H9 (cell line): ENCODE measurements at regions not wholly inside any gene's neighbourhood (a gene's known extent, or its start where the extent isn't known, plus 50 kb on each side); places are given as distances from the start of the nearest gene placed in this dataset.

Experiments
- DNase-seq: peaks from one replicate; pipeline ENCODE4 v3.0.0-alpha.2; 2017
- H2AFZ ChIP-seq: one replicate; pipeline ENCODE4 v1.6.1; 2013; ENCODE audit warnings: mild to moderate bottlenecking, low read length, control low read depth, moderate library complexity
- H2AK5ac ChIP-seq: 2 replicates; pipeline ENCODE4 v1.6.1; 2013; ENCODE audit warnings: low read length, control low read depth, mixed read lengths; ENCODE audit not compliant: insufficient read length
- H2BK120ac ChIP-seq: one replicate; pipeline ENCODE4 v1.6.1; 2013; ENCODE audit warnings: low read depth, mild to moderate bottlenecking, low read length, control low read depth, inconsistent platforms; ENCODE audit not compliant: poor library complexity, severe bottlenecking
- H2BK12ac ChIP-seq: 2 replicates; pipeline ENCODE4 v1.6.1; 2013; ENCODE audit warnings: low read length, control low read depth, mixed read lengths, low read depth; ENCODE audit not compliant: insufficient read length
- H2BK15ac ChIP-seq: 2 replicates; pipeline ENCODE4 v1.6.1; 2013; ENCODE audit warnings: low read depth, low read length, control low read depth
- H2BK20ac ChIP-seq: one replicate; pipeline ENCODE4 v1.6.1; 2013; ENCODE audit warnings: low read depth, mild to moderate bottlenecking, low read length, control low read depth, inconsistent platforms; ENCODE audit not compliant: poor library complexity, severe bottlenecking
- H2BK5ac ChIP-seq: 2 replicates; pipeline ENCODE4 v1.6.1; 2013; ENCODE audit warnings: low read length, control low read depth, mixed read lengths; ENCODE audit not compliant: insufficient read length
- H3K14ac ChIP-seq: 2 replicates; pipeline ENCODE4 v1.6.1; 2013; ENCODE audit warnings: low read length, control low read depth; ENCODE audit not compliant: insufficient read depth
- H3K18ac ChIP-seq: 2 replicates; pipeline ENCODE4 v1.6.1; 2013; ENCODE audit warnings: low read depth, mild to moderate bottlenecking, mixed read lengths, low read length, control low read depth; ENCODE audit not compliant: insufficient read length
- H3K23ac ChIP-seq: 2 replicates; pipeline ENCODE4 v1.6.1; 2013; ENCODE audit warnings: low read length, control low read depth, mixed read lengths, low read depth; ENCODE audit not compliant: insufficient read length
- H3K23me2 ChIP-seq: 2 replicates; pipeline ENCODE4 v1.6.1; 2013; ENCODE audit warnings: low read depth, mild to moderate bottlenecking, mixed read lengths, low read length, control low read depth; ENCODE audit not compliant: insufficient read length, poor library complexity, severe bottlenecking
- H3K27ac ChIP-seq: 2 replicates; pipeline ENCODE4 v1.5.1; 2013; ENCODE audit warnings: low read length, control low read depth, mixed read lengths, low read depth; ENCODE audit not compliant: insufficient read length
- H3K27me3 ChIP-seq: 2 replicates; pipeline ENCODE4 v1.6.1; 2013; ENCODE audit warnings: low read length, control low read depth, inconsistent platforms; ENCODE audit not compliant: insufficient read depth
- H3K4ac ChIP-seq: 2 replicates; pipeline ENCODE4 v1.6.1; 2013; ENCODE audit warnings: low read depth, mild to moderate bottlenecking, control low read depth, inconsistent platforms, low read length, moderate library complexity
- H3K4me1 ChIP-seq: 2 replicates; pipeline ENCODE4 v1.6.1; 2013; ENCODE audit warnings: low read length, control low read depth, inconsistent platforms; ENCODE audit not compliant: insufficient read depth
- H3K4me2 ChIP-seq: 2 replicates; pipeline ENCODE4 v1.6.1; 2013; ENCODE audit warnings: low read length, control low read depth, mixed read lengths; ENCODE audit not compliant: insufficient read length, insufficient read depth
- H3K56ac ChIP-seq: 2 replicates; pipeline ENCODE4 v1.6.1; 2013; ENCODE audit warnings: low read depth, mild to moderate bottlenecking, mixed read lengths, low read length, control low read depth; ENCODE audit not compliant: insufficient read length
- H3K79me1 ChIP-seq: 2 replicates; pipeline ENCODE4 v1.6.1; 2013; ENCODE audit warnings: low read depth, mild to moderate bottlenecking, moderate library complexity, low read length, control low read depth, inconsistent platforms; ENCODE audit not compliant: insufficient read depth, poor library complexity, severe bottlenecking
- H3K79me2 ChIP-seq: 2 replicates; pipeline ENCODE4 v1.6.1; 2013; ENCODE audit warnings: low read length, control low read depth, inconsistent platforms; ENCODE audit not compliant: insufficient read depth
- H3K9ac ChIP-seq: 2 replicates; pipeline ENCODE4 v1.6.1; 2013; ENCODE audit warnings: low read length, control low read depth, mixed read lengths; ENCODE audit not compliant: insufficient read length; ENCODE audit errors: extremely low read depth
- H3K9me3 ChIP-seq: one replicate; pipeline ENCODE4 v1.6.1; 2013; ENCODE audit warnings: low read depth, low read length, inconsistent platforms; ENCODE audit not compliant: control insufficient read depth
- H3T11ph ChIP-seq: one replicate; pipeline ENCODE4 v1.6.1; 2013; ENCODE audit warnings: mild to moderate bottlenecking, low read length, control low read depth, inconsistent platforms
- H4K20me1 ChIP-seq: one replicate; pipeline ENCODE4 v1.6.1; 2013; ENCODE audit not compliant: control insufficient read depth, insufficient read length, insufficient read depth
- H4K5ac ChIP-seq: 2 replicates; pipeline ENCODE4 v1.6.1; 2013; ENCODE audit warnings: low read depth, mild to moderate bottlenecking, mixed read lengths, low read length, control low read depth; ENCODE audit not compliant: insufficient read length
- H4K8ac ChIP-seq: replicated peaks from 2 replicates; pipeline ENCODE4 v1.6.1; 2013; ENCODE audit warnings: low read length, control low read depth, mixed read lengths, low read depth; ENCODE audit not compliant: insufficient read length
- H4K91ac ChIP-seq: 2 replicates; pipeline ENCODE4 v1.6.1; 2013; ENCODE audit warnings: low read depth, mild to moderate bottlenecking, moderate library complexity, mixed read lengths, low read length, control low read depth; ENCODE audit not compliant: insufficient read length
- H3K27ac Mint-ChIP-seq, 3 experiments: 2 replicates in 2 of 3; 3 replicates in 1 of 3; pipeline ENCODE4 v1.8.0; 2020 to 2021; ENCODE audit warnings: mixed read lengths in 3 of 3, mild to moderate bottlenecking in 1 of 3, moderate library complexity in 1 of 3
- H3K27me3 Mint-ChIP-seq: 2 replicates; pipeline ENCODE4 v1.8.0; 2021; ENCODE audit warnings: low read depth, mild to moderate bottlenecking, moderate library complexity, mixed read lengths
- H3K36me3 Mint-ChIP-seq, 3 experiments: 2 replicates in 2 of 3; 3 replicates in 1 of 3; pipeline ENCODE4 v1.8.0; 2020 to 2021; ENCODE audit warnings: low read depth in 3 of 3, mixed read lengths in 3 of 3; ENCODE audit not compliant: insufficient read depth in 1 of 3
- H3K4me1 Mint-ChIP-seq, 2 experiments: 2 replicates each; pipeline ENCODE4 v1.8.0; 2020; ENCODE audit warnings: mixed read lengths in 2 of 2
- H3K4me3 Mint-ChIP-seq, 2 experiments: 2 replicates in 1 of 2; 3 replicates in 1 of 2; pipeline ENCODE4 v1.8.0; 2020 to 2021; ENCODE audit warnings: mild to moderate bottlenecking in 2 of 2, mixed read lengths in 2 of 2, moderate library complexity in 1 of 2
- H3K9me3 Mint-ChIP-seq, 2 experiments: 2 replicates in 1 of 2; 3 replicates in 1 of 2; pipeline ENCODE4 v1.8.0; 2020; ENCODE audit warnings: mild to moderate bottlenecking in 2 of 2, mixed read lengths in 2 of 2, moderate library complexity in 1 of 2
- WGBS: extraction: QIAGEN DNeasy Blood & Tissue Kit; methylation state at CpG from one replicate; pipeline ENCODE4 v1.1.7; 2013; ENCODE audit warnings: missing lambda C conversion rate, low lambda C conversion rate, mixed read lengths; ENCODE audit not compliant: insufficient read length; ENCODE audit errors: extremely low coverage; 5-methylcytosine and 5-hydroxymethylcytosine counted together
- TF ChIP-seq, protein P1 (sequence below): fragments of 200-600 bp; sonication (generic); conservative IDR thresholded peaks from 3 replicates; pipeline ENCODE4 v1.8.0; 2021; ENCODE audit warnings: antibody characterized with exemption, mild to moderate bottlenecking

DNA sequence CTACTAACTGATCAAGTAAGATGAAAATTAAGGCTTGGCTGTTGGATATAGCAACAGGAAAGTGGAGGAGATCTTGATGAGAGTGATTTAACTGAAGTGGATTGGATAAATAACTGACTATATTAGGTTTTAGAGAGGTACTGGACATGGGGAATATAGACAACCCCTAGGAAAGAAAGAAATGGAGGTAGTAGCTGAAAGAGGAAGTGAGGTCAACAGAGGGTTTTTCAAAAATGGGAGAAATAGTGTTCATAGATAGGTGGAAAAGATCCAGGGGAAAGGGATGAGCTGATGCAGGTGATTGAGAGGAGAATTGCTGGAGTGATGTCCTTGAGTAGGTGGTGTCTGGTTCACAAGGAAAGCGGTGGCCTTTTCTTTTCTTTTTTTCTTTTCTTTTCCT, 69.9 kb upstream of the PSME4 start:
- H3K4me2 ChIP-seq: no peak overlapping the region
- no peaks in the 10 kb centered on the region for H3K79me2 ChIP-seq
- Mint-ChIP-seq H3K27me3 (no peaks in the 10 kb centered on the region; the same call in 1 of the 2 replicates), H3K4me3 (no peak overlapping the region), H3K4me1 (no peaks in the 10 kb centered on the region), H3K27ac (no peak overlapping the region), H3K36me3 (peaks cover 6 to 7% (median 6%) of the 10 kb centered on the region in 3 experiments; a peak in 4 of 7 replicates), H3K9me3 (peaks cover 5 to 12% of the 10 kb centered on the region in 2 experiments)
- H4K91ac ChIP-seq: no peak overlapping the region
- H2BK12ac ChIP-seq: no peak overlapping the region
- no peak overlapping the region for H2BK5ac ChIP-seq
- no peak overlapping the region for H3K23ac ChIP-seq
- H2BK20ac ChIP-seq: no peak overlapping the region
- no peak for DNase-seq
- H3K27ac ChIP-seq: no peak overlapping the region
- H4K20me1 ChIP-seq: no peaks in the 10 kb centered on the region
- no peak overlapping the region for H3K14ac ChIP-seq
- H3K79me1 ChIP-seq: no peaks in the 10 kb centered on the region
- no peak overlapping the region for H2BK15ac ChIP-seq
- no peak overlapping the region for H2BK120ac ChIP-seq
- H4K8ac ChIP-seq: no peak overlapping the region
- TF ChIP-seq, protein P1, sequence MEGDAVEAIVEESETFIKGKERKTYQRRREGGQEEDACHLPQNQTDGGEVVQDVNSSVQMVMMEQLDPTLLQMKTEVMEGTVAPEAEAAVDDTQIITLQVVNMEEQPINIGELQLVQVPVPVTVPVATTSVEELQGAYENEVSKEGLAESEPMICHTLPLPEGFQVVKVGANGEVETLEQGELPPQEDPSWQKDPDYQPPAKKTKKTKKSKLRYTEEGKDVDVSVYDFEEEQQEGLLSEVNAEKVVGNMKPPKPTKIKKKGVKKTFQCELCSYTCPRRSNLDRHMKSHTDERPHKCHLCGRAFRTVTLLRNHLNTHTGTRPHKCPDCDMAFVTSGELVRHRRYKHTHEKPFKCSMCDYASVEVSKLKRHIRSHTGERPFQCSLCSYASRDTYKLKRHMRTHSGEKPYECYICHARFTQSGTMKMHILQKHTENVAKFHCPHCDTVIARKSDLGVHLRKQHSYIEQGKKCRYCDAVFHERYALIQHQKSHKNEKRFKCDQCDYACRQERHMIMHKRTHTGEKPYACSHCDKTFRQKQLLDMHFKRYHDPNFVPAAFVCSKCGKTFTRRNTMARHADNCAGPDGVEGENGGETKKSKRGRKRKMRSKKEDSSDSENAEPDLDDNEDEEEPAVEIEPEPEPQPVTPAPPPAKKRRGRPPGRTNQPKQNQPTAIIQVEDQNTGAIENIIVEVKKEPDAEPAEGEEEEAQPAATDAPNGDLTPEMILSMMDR: no peak
- H2AK5ac ChIP-seq: no peak overlapping the region
- H3K9ac ChIP-seq: no peak overlapping the region
- WGBS: no CpG with 5 or more reads among the region's 1 CpG
- H3K18ac ChIP-seq: no peak overlapping the region
- H3K23me2 ChIP-seq: no peaks in the 10 kb centered on the region
- H3K9me3 ChIP-seq: no peaks in the 10 kb centered on the region
- no peak overlapping the region for H2AFZ ChIP-seq
- no peak overlapping the region for H3K56ac ChIP-seq
- H4K5ac ChIP-seq: no peak overlapping the region
- H3K4me1 ChIP-seq: no peaks in the 10 kb centered on the region
- no peak overlapping the region for H3K4ac ChIP-seq
- no peak overlapping the region for H3T11ph ChIP-seq
- H3K27me3 ChIP-seq: no peaks in the 10 kb centered on the region
